ENCODE measurements at regions not wholly inside any gene's neighbourhood (a gene's known extent, or its start where the extent isn't known, plus 50 kb on each side); places are given as distances from the start of the nearest gene placed in this dataset.

DNA sequence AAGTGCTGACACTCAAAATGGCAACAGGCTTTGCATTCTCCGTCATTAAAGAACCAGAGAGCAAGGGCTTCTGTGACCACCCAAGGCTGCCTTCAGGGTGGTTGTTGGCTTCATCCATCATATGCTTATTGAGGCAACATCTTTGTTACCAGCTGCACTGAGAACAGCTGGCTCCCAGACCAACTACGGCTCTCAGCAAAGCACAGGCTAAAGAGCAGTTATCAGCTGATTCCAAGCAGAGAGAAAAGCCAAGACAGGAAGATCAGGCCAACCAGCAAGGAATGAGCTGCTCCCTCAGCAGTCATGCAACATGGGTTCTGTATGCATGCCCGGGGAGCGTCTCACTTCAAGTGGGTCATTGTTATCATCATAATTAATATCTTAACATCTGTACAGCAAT, 358.9 kb downstream of the ACTL7B start:
- TF ChIP-seq, protein P1, sequence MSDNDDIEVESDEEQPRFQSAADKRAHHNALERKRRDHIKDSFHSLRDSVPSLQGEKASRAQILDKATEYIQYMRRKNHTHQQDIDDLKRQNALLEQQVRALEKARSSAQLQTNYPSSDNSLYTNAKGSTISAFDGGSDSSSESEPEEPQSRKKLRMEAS (IDR thresholded peaks at IDR 0.05; ENCODE audit: insufficient read depth, insufficient read length): no peak
- TF ChIP-seq GATA2 (IDR thresholded peaks at IDR 0.05; ENCODE audit: insufficient read depth, insufficient read length, low read depth, low read length) (no peak), JUN (IDR thresholded peaks at IDR 0.05; ENCODE audit: borderline replicate concordance, insufficient read depth, insufficient read length, low read depth) (no peak), FOS (IDR thresholded peaks at IDR 0.05; ENCODE audit: borderline replicate concordance, insufficient read depth, low read length) (no peak), EZH2 (IDR thresholded peaks at IDR 0.05; ENCODE audit: borderline replicate concordance, low read depth, low read length, severe bottlenecking) (no peak), POLR2A (IDR thresholded peaks at IDR 0.05; ENCODE audit: low read depth, low read length) (no peak)
- TF ChIP-seq, protein P2, sequence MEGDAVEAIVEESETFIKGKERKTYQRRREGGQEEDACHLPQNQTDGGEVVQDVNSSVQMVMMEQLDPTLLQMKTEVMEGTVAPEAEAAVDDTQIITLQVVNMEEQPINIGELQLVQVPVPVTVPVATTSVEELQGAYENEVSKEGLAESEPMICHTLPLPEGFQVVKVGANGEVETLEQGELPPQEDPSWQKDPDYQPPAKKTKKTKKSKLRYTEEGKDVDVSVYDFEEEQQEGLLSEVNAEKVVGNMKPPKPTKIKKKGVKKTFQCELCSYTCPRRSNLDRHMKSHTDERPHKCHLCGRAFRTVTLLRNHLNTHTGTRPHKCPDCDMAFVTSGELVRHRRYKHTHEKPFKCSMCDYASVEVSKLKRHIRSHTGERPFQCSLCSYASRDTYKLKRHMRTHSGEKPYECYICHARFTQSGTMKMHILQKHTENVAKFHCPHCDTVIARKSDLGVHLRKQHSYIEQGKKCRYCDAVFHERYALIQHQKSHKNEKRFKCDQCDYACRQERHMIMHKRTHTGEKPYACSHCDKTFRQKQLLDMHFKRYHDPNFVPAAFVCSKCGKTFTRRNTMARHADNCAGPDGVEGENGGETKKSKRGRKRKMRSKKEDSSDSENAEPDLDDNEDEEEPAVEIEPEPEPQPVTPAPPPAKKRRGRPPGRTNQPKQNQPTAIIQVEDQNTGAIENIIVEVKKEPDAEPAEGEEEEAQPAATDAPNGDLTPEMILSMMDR (IDR thresholded peaks at IDR 0.05; ENCODE audit: extremely low read depth in 1 of 2, insufficient read depth in 1 of 2, low read depth in 1 of 2, low read length in 2 of 2): no peak

Data from endothelial cell of umbilical vein (primary cell).